K562 (cell line): ENCODE measurements at regions not wholly inside any gene's neighbourhood (a gene's known extent, or its start where the extent isn't known, plus 50 kb on each side); places are given as distances from the start of the nearest gene placed in this dataset.
A peak's percentile ranks its signal among the peaks of the same experiment; 100 is the strongest.

Source experiments
- ATAC-seq: fragments of 200-7000 bp; cut with Tn5 transposase; 3 replicates; pipeline ENCODE4 v1.9.1; 2020; ENCODE audit warnings: moderate library complexity
- BruUV-seq: library from RNA; stranded (reverse); fragments of 400-500 nt; replicated peaks from 2 replicates; lab custom pipeline; 2021; lab: Mats Ljungman, UMichigan
- CTCF ChIA-PET: fragments of 300-600 bp; formaldehyde crosslinking; extraction: SDS; loops from one replicate; lab custom pipeline; 2021; ENCODE audit warnings: low intra/inter-chr PET ratio; lab: Yijun Ruan, JAX
- POLR2A ChIA-PET: fragments of 300-600, 350-650 bp; sonication (Branson Sonifier 250); formaldehyde crosslinking; extraction: SDS; loops from one replicate; lab custom pipeline; 2021; ENCODE audit warnings: antibody characterized with exemption, inconsistent platforms; lab: Yijun Ruan, JAX
- DNase-seq, 4 experiments: peaks; one replicate each; pipeline versions ENCODE4 v3.0.0 to v3.0.0-alpha.2; 2011 to 2018; ENCODE audit warnings: low spot score in 3 of 4, mixed read lengths in 3 of 4; ENCODE audit errors: extremely low read depth in 1 of 4
- FAIRE-seq: peaks from 2 replicates; lab custom pipeline; 2011; peaks lifted over from hg19 to GRCh38; lab: Jason Lieb, UNC
- H2AFZ ChIP-seq: 2 replicates; pipeline ENCODE4 v1.6.0; 2011; ENCODE audit warnings: low read depth, low read length, control low read depth, inconsistent platforms
- H3K27ac ChIP-seq: fragments of 200-600 bp; 3 replicates; pipeline ENCODE4 v1.8.0; 2011; ENCODE audit warnings: low read depth, mild to moderate bottlenecking, control low read depth, inconsistent platforms, low read length, moderate library complexity, mixed read lengths; ENCODE audit errors: extremely low read depth
- H3K27me3 ChIP-seq, 2 experiments: fragments of 300-600 bp in 1 of 2; 2 replicates in 1 of 2; 3 replicates in 1 of 2; pipeline versions ENCODE4 v1.6.0 to v1.8.0; 2011; ENCODE audit warnings: inconsistent platforms in 2 of 2, low read length in 2 of 2, mild to moderate bottlenecking in 1 of 2, mixed read lengths in 1 of 2, moderate library complexity in 1 of 2; ENCODE audit not compliant: control insufficient read depth in 2 of 2, insufficient read depth in 2 of 2
- H3K36me3 ChIP-seq: fragments of 300-600 bp; 3 replicates; pipeline ENCODE4 v1.8.0; 2011; ENCODE audit warnings: mild to moderate bottlenecking, low read length, inconsistent platforms; ENCODE audit not compliant: control insufficient read depth, insufficient read depth
- H3K4me1 ChIP-seq, 2 experiments: fragments of 200-600 bp in 1 of 2; replicated peaks in 1 of 2; 2 replicates in 1 of 2; 3 replicates in 1 of 2; pipeline versions ENCODE4 v1.5.1 to v1.8.0; 2011; ENCODE audit warnings: inconsistent platforms in 2 of 2, low read length in 2 of 2, mild to moderate bottlenecking in 1 of 2, mixed read lengths in 1 of 2, moderate library complexity in 1 of 2; ENCODE audit not compliant: control insufficient read depth in 2 of 2, insufficient read depth in 2 of 2
- H3K4me2 ChIP-seq: 2 replicates; pipeline ENCODE4 v1.6.1; 2011; ENCODE audit warnings: low read length, control low read depth, inconsistent platforms, mixed read lengths; ENCODE audit not compliant: insufficient read depth
- H3K4me3 ChIP-seq: fragments of 200-600 bp; sonication (generic), shearing (Covaris generic); 2 replicates; pipeline ENCODE4 v1.5.1; 2016; ENCODE audit warnings: control low read depth, inconsistent platforms
- H3K79me2 ChIP-seq: fragments of 200-600 bp; 3 replicates; pipeline ENCODE4 v1.8.0; 2011; ENCODE audit warnings: low read length, inconsistent platforms; ENCODE audit not compliant: control insufficient read depth, insufficient read depth
- H3K9ac ChIP-seq, 2 experiments: 2 replicates each; pipeline versions ENCODE4 v1.6.0 to v1.6.1; 2011; ENCODE audit warnings: low read depth in 2 of 2, low read length in 2 of 2, control low read depth in 1 of 2, inconsistent platforms in 1 of 2, mild to moderate bottlenecking in 1 of 2, mixed read lengths in 1 of 2; ENCODE audit not compliant: insufficient read depth in 1 of 2
- H3K9me1 ChIP-seq: one replicate; pipeline ENCODE4 v1.6.0; 2011; ENCODE audit warnings: inconsistent platforms, mild to moderate bottlenecking, low read length, moderate library complexity; ENCODE audit not compliant: control insufficient read depth, insufficient read depth
- H3K9me3 ChIP-seq: replicated peaks from 2 replicates; pipeline ENCODE4 v1.5.1; 2011; ENCODE audit warnings: low read depth, low read length, inconsistent platforms; ENCODE audit not compliant: control insufficient read depth, insufficient read depth
- H4K20me1 ChIP-seq: replicated peaks from 2 replicates; pipeline ENCODE4 v1.6.1; 2011; ENCODE audit warnings: low read length, inconsistent platforms, mixed read lengths; ENCODE audit not compliant: control insufficient read depth, insufficient read depth
- ELK1 ChIP-seq: sonication (generic); formaldehyde crosslinking; IDR thresholded peaks from 2 replicates; pipeline ENCODE4 v1.8.1; 2022; ENCODE audit warnings: missing genetic modification reagents
- FOXP1 ChIP-seq: sonication (generic); formaldehyde crosslinking; IDR thresholded peaks from 2 replicates; pipeline ENCODE4 v1.8.0; 2022; ENCODE audit warnings: mild to moderate bottlenecking, missing genetic modification reagents
- KLF16 ChIP-seq: IDR thresholded peaks from 2 replicates; pipeline ENCODE4 v1.6.1; 2016; ENCODE audit warnings: antibody characterized with exemption
- NCOA1 ChIP-seq: fragments of 450-650 bp; IDR thresholded peaks from 2 replicates; pipeline ENCODE4 v1.6.1; 2016; ENCODE audit warnings: low read depth
- NFE2L1 ChIP-seq: fragments of 450-650 bp; IDR thresholded peaks from 2 replicates; pipeline ENCODE4 v1.6.1; 2016; ENCODE audit warnings: missing genetic modification characterization, low read depth, mild to moderate bottlenecking, missing compliant biosample characterization, moderate library complexity, borderline replicate concordance
- RERE ChIP-seq: sonication (generic); formaldehyde crosslinking; IDR thresholded peaks from 2 replicates; pipeline ENCODE4 v1.8.0; 2023; ENCODE audit warnings: missing genetic modification reagents, mild to moderate bottlenecking, borderline replicate concordance
- ZNF316 ChIP-seq: fragments of 450-650 bp; IDR thresholded peaks from 2 replicates; pipeline ENCODE4 v1.6.1; 2016
- ZNF785 ChIP-seq: fragments of 250-450 bp; sonication (Bioruptor Pico); IDR thresholded peaks from 2 replicates; pipeline ENCODE4 v1.4.0; 2020; ENCODE audit warnings: mild to moderate bottlenecking
- WGBS: fragments of 100-300 bp; shearing (Covaris generic); methylation state at CpG from one replicate; pipeline ENCODE4 v1.1.6; 2016; ENCODE audit warnings: low coverage, mixed read lengths; ENCODE audit not compliant: insufficient coverage; ENCODE audit errors: missing lambda C conversion rate; 5-methylcytosine and 5-hydroxymethylcytosine counted together
- in situ Hi-C: fragments of 300-500 bp; cut with MboI; formaldehyde crosslinking; loops from 4 replicates; pipeline ENCODE4 v1.15.0; 2018; ENCODE audit warnings: inconsistent platforms, mixed read lengths
- intact Hi-C: fragments of 100-400 bp; cut with micrococcal nuclease; formaldehyde crosslinking; loops from 2 replicates; pipeline ENCODE4 v1.14.2; 2022
- TF ChIP-seq, protein P1 (sequence below): fragments of 200-400 bp; formaldehyde crosslinking; IDR thresholded peaks from 2 replicates; pipeline ENCODE4 v1.6.1; 2017; ENCODE audit warnings: mild to moderate bottlenecking, low read depth, low read length, moderate library complexity

GRCh38 chr1:166612886-166613285 is 226.4 kb upstream of the POGK start (continued):
- TF ChIP-seq, protein P1, sequence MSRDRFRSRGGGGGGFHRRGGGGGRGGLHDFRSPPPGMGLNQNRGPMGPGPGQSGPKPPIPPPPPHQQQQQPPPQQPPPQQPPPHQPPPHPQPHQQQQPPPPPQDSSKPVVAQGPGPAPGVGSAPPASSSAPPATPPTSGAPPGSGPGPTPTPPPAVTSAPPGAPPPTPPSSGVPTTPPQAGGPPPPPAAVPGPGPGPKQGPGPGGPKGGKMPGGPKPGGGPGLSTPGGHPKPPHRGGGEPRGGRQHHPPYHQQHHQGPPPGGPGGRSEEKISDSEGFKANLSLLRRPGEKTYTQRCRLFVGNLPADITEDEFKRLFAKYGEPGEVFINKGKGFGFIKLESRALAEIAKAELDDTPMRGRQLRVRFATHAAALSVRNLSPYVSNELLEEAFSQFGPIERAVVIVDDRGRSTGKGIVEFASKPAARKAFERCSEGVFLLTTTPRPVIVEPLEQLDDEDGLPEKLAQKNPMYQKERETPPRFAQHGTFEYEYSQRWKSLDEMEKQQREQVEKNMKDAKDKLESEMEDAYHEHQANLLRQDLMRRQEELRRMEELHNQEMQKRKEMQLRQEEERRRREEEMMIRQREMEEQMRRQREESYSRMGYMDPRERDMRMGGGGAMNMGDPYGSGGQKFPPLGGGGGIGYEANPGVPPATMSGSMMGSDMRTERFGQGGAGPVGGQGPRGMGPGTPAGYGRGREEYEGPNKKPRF, result no peak
- no peak for TF ChIP-seq KLF16
- no peak for TF ChIP-seq FOXP1

DNA sequence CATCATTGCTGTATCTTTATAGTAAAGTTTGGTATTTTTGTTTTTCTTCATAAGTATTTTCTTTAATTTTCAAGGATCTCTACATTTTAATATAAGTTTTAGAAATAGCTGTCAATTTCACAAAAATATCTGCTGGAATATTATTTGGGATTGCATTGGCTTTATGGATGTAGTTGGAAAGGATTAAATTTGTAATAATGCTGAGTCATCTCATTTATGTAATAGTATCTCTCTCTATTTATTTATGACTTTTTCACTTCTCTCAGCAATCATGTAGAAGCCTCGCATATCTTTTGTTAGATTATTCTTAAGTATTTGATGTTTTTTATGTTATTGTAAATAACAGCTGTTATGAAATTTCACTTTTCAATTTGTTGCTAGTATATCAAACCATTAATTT is 223.1 kb upstream of the POGK start:
- H3K4me2 ChIP-seq, result no peak overlapping the region
- no peak overlapping the region for H3K9ac ChIP-seq
- ChIA-PET POLR2A (interaction anchor here (1.8 kb wide), 1 partner anchor 11 kb away, joined by 4 read pairs; no protein-coding TSS in a partner anchor), CTCF (no interaction called here)
- 44% methylated on average over 1 of the region's 1 CpG for WGBS
- H3K4me1 ChIP-seq, result no peaks in the 10 kb centered on the region; a peak in 2 of 5 replicates
- intact Hi-C loops, result no loop called here
- H3K9me1 ChIP-seq, result no peaks in the 10 kb centered on the region
- in situ Hi-C loops, result no loop called here
- DNase-seq (no peak), ATAC-seq (no peak), FAIRE-seq (no peak)
- H4K20me1 ChIP-seq, result no peaks in the 10 kb centered on the region
- H3K27ac ChIP-seq, result no peak overlapping the region
- H3K36me3 ChIP-seq, result no peaks in the 10 kb centered on the region
- no peaks in the 10 kb centered on the region for H3K9me3 ChIP-seq
- no peaks in the 10 kb centered on the region for H3K27me3 ChIP-seq
- H2AFZ ChIP-seq, result no peak overlapping the region
- no peaks in the 10 kb centered on the region for H3K79me2 ChIP-seq
- no TSS peak for BruUV-seq
- no peak overlapping the region for H3K4me3 ChIP-seq
- TF ChIP-seq NFE2L1 (tag) (peak; percentile 63; the same call in 1 of the 2 replicates), ELK1 (CRISPR knock-in tag) (no peak), RERE (CRISPR knock-in tag) (no peak), ZNF785 (CRISPR knock-in tag) (no peak), NCOA1 (no peak), ZNF316 (peak; percentile 97)
